K562 (cell line): ENCODE measurements at regions not wholly inside any gene's neighbourhood (a gene's known extent, or its start where the extent isn't known, plus 50 kb on each side); places are given as distances from the start of the nearest gene placed in this dataset.

ENCODE experiments used
- CBX2 ChIP-seq: fragments of 200-600 bp; sonication (generic); IDR thresholded peaks from one replicate; pipeline ENCODE4 v1.6.1; 2012; ENCODE audit warnings: mild to moderate bottlenecking, low read length, inconsistent platforms; ENCODE audit not compliant: insufficient read depth, poor library complexity, severe bottlenecking
- CLOCK ChIP-seq: fragments of 250-450 bp; sonication (Bioruptor Pico); IDR thresholded peaks from 2 replicates; pipeline ENCODE4 v1.4.0; 2020; ENCODE audit warnings: mild to moderate bottlenecking, moderate library complexity, borderline replicate concordance
- ETV1 ChIP-seq: fragments of 450-650 bp; conservative IDR thresholded peaks from 2 replicates; pipeline ENCODE4 v1.6.1; 2016; ENCODE audit warnings: missing genetic modification characterization, control low read depth, low read depth, missing compliant biosample characterization
- FOXA1 ChIP-seq: fragments of 450-650 bp; IDR thresholded peaks from 2 replicates; pipeline ENCODE4 v1.6.1; 2016; ENCODE audit warnings: mild to moderate bottlenecking, borderline replicate concordance
- HDAC2 ChIP-seq: fragments of 450-650 bp; IDR thresholded peaks from 2 replicates; pipeline ENCODE4 v1.6.1; 2016; ENCODE audit warnings: mild to moderate bottlenecking
- MAFG ChIP-seq: fragments of 450-650 bp; conservative IDR thresholded peaks from 2 replicates; pipeline ENCODE4 v1.6.1; 2016; ENCODE audit warnings: missing genetic modification characterization, missing compliant biosample characterization
- MAFK ChIP-seq: IDR thresholded peaks from 2 replicates; pipeline ENCODE4 v1.6.1; 2011; ENCODE audit warnings: low read length, improper control_type of control experiment
- MAZ ChIP-seq, 2 experiments: fragments of 450-650 bp in 1 of 2; sonication (generic) in 1 of 2; formaldehyde crosslinking; IDR thresholded peaks in 1 of 2; conservative IDR thresholded peaks in 1 of 2; 2 replicates each; pipeline versions ENCODE4 v1.4.0 to v1.5.0; 2020; ENCODE audit warnings: mild to moderate bottlenecking in 1 of 2, missing genetic modification reagents in 1 of 2
- MEIS2 ChIP-seq: fragments of 450-650 bp; IDR thresholded peaks from 2 replicates; pipeline ENCODE4 v1.6.1; 2014; ENCODE audit warnings: mild to moderate bottlenecking; ENCODE audit not compliant: partially characterized antibody
- MTA2 ChIP-seq: fragments of 450-650 bp; IDR thresholded peaks from 2 replicates; pipeline ENCODE4 v1.6.1; 2016; ENCODE audit warnings: low read depth
- NFE2 ChIP-seq: IDR thresholded peaks from 2 replicates; pipeline ENCODE4 v1.6.1; 2014; ENCODE audit warnings: antibody characterized with exemption, low read depth
- PHF20 ChIP-seq: fragments of 450-650 bp; IDR thresholded peaks from 2 replicates; pipeline ENCODE4 v1.6.1; 2018; ENCODE audit not compliant: partially characterized antibody
- TBL1XR1 ChIP-seq, 2 experiments: IDR thresholded peaks; 2 replicates each; pipeline ENCODE4 v1.6.1; 2012; ENCODE audit warnings: improper control_type of control experiment in 2 of 2, low read length in 2 of 2, mild to moderate bottlenecking in 1 of 2
- ZKSCAN1 ChIP-seq: fragments of 150-350 bp; IDR thresholded peaks from 2 replicates; pipeline ENCODE4 v1.6.1; 2016; ENCODE audit warnings: low read depth, low read length
- ZKSCAN3 ChIP-seq: fragments of 250-450 bp; sonication (Bioruptor Pico); IDR thresholded peaks from 2 replicates; pipeline ENCODE4 v1.4.0; 2020
- ZNF133 ChIP-seq: fragments of 250-450 bp; sonication (Bioruptor Pico); IDR thresholded peaks from 2 replicates; pipeline ENCODE4 v1.4.0; 2020; ENCODE audit warnings: mild to moderate bottlenecking
- ZNF766 ChIP-seq: fragments of 200-800 bp; sonication (Bioruptor generic); conservative IDR thresholded peaks from 2 replicates; pipeline ENCODE4 v1.6.1; 2016; ENCODE audit warnings: missing genetic modification characterization, missing compliant biosample characterization
- ZNF830 ChIP-seq: fragments of 250-450 bp; sonication (Bioruptor Pico); IDR thresholded peaks from 2 replicates; pipeline ENCODE4 v1.5.0; 2021; ENCODE audit warnings: mild to moderate bottlenecking
- TF ChIP-seq, protein P1 (sequence below): sonication (generic); formaldehyde crosslinking; IDR thresholded peaks from 2 replicates; pipeline ENCODE4 v1.8.0; 2022; ENCODE audit warnings: missing genetic modification reagents, mild to moderate bottlenecking, borderline replicate concordance
- TF ChIP-seq, protein P2 (sequence below): conservative IDR thresholded peaks from 2 replicates; pipeline ENCODE4 v1.6.1; 2011; ENCODE audit warnings: low read depth, mild to moderate bottlenecking, low read length; ENCODE audit not compliant: control insufficient read depth
- TF ChIP-seq, protein P3 (sequence below), 2 experiments: IDR thresholded peaks in 1 of 2; conservative IDR thresholded peaks in 1 of 2; 2 replicates each; pipeline ENCODE4 v1.6.1; 2016; ENCODE audit warnings: low read depth in 2 of 2, mild to moderate bottlenecking in 1 of 2, missing compliant biosample characterization in 1 of 2, missing genetic modification characterization in 1 of 2, moderate library complexity in 1 of 2

DNA sequence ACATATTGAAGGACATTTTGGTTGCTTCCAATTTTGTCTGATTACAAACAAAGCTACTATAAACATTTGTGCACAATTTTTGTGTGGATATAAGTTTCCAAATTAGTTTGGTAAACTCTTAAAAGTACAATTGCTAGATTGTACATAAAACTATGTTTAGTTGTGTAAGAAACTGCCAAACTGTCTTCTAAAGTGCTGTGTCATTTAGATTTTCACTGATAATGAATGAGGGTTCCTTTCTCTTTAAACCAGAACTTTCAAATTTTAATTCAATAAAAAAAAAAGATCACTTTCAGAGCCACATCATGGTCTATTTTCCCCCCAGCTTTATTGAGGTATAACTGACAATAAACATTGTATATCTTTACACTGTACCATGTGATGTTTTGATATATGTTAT lies 74.0 kb upstream of the TRPC7 start (continued):
- TF ChIP-seq CLOCK (CRISPR knock-in tag) (no peak), HDAC2 (no peak), NFE2 (peak; percentile 85), TBL1XR1 (IDR thresholded peaks at IDR 0.05; ENCODE audit: low read length in 2 of 2) (no peak), MAFK (peak; percentile 62), ZKSCAN1 (no peak), ZNF766 (0 out of 2 replicates have a peak, but pooled peaks have one; percentile 40), MEIS2 (no peak), CBX2 (no peak), MTA2 (no peak), MAFG (tag) (peak; percentile 86), ZKSCAN3 (CRISPR knock-in tag) (no peak), ZNF133 (CRISPR knock-in tag) (no peak), FOXA1 (no peak), PHF20 (no peak), MAZ (CRISPR knock-in tag; conservative IDR thresholded peaks at IDR 0.05 in 1 of 2, IDR thresholded peaks at IDR 0.05 in 1 of 2) (no peak), ETV1 (tag) (no peak), ZNF830 (CRISPR knock-in tag) (no peak)
- TF ChIP-seq, protein P1, sequence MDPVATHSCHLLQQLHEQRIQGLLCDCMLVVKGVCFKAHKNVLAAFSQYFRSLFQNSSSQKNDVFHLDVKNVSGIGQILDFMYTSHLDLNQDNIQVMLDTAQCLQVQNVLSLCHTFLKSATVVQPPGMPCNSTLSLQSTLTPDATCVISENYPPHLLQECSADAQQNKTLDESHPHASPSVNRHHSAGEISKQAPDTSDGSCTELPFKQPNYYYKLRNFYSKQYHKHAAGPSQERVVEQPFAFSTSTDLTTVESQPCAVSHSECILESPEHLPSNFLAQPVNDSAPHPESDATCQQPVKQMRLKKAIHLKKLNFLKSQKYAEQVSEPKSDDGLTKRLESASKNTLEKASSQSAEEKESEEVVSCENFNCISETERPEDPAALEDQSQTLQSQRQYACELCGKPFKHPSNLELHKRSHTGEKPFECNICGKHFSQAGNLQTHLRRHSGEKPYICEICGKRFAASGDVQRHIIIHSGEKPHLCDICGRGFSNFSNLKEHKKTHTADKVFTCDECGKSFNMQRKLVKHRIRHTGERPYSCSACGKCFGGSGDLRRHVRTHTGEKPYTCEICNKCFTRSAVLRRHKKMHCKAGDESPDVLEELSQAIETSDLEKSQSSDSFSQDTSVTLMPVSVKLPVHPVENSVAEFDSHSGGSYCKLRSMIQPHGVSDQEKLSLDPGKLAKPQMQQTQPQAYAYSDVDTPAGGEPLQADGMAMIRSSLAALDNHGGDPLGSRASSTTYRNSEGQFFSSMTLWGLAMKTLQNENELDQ (CRISPR knock-in tag) = no peak
- TF ChIP-seq, protein P2, sequence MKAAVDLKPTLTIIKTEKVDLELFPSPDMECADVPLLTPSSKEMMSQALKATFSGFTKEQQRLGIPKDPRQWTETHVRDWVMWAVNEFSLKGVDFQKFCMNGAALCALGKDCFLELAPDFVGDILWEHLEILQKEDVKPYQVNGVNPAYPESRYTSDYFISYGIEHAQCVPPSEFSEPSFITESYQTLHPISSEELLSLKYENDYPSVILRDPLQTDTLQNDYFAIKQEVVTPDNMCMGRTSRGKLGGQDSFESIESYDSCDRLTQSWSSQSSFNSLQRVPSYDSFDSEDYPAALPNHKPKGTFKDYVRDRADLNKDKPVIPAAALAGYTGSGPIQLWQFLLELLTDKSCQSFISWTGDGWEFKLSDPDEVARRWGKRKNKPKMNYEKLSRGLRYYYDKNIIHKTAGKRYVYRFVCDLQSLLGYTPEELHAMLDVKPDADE = no peak
- TF ChIP-seq, protein P3, sequence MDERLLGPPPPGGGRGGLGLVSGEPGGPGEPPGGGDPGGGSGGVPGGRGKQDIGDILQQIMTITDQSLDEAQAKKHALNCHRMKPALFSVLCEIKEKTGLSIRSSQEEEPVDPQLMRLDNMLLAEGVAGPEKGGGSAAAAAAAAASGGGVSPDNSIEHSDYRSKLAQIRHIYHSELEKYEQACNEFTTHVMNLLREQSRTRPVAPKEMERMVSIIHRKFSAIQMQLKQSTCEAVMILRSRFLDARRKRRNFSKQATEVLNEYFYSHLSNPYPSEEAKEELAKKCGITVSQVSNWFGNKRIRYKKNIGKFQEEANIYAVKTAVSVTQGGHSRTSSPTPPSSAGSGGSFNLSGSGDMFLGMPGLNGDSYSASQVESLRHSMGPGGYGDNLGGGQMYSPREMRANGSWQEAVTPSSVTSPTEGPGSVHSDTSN (CRISPR knock-in tag; IDR thresholded peaks at IDR 0.05; ENCODE audit: low read depth) = no peak
- TF ChIP-seq, protein P3 (tag; conservative IDR thresholded peaks at IDR 0.05; ENCODE audit: low read depth) = no peak
